ENCODE measurements at regions not wholly inside any gene's neighbourhood (a gene's known extent, or its start where the extent isn't known, plus 50 kb on each side); places are given as distances from the start of the nearest gene placed in this dataset.

DNA sequence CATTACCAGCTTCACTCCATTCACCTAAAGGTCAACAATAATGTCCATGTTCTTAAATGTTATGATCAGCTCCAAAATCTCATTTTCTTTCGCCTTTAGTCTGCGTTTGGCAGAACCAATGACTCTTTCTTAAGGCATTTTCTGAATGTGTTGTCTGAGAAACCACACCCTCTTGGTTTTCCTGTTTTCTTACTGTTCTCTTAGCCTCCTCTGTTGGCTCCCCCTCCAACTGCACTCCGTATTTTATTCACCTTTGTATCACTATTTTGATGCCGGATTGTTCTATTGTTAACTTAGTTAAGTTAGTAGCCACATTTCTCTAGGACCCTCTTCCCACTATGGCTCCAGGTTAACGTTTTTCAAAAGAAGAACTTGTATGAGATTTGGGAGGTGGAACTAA lies 185.6 kb downstream of the DMAC1 start:
- no peaks in the 10 kb centered on the region for H3K9me3 ChIP-seq (ENCODE audit: insufficient read depth, low read length)
- H3K4me2 ChIP-seq (ENCODE audit: low read length) = no peak overlapping the region
- no peaks in the 10 kb centered on the region for H3K4me1 ChIP-seq (ENCODE audit: low read length)
- H4K20me1 ChIP-seq (ENCODE audit: insufficient read depth, low read length) = no peaks in the 10 kb centered on the region
- H3K9ac ChIP-seq (ENCODE audit: low read length) = no peak overlapping the region
- no peak overlapping the region for H3K27ac ChIP-seq (ENCODE audit: low read length)
- no peak overlapping the region for H3K4me3 ChIP-seq (ENCODE audit: low read length)
- H3K79me2 ChIP-seq (ENCODE audit: low read length) = no peaks in the 10 kb centered on the region
- H2AFZ ChIP-seq (ENCODE audit: low read depth, low read length) = no peak overlapping the region
- TF ChIP-seq EZH2phosphoT487 (IDR thresholded peaks at IDR 0.05; ENCODE audit: low read depth) = no peak
- TF ChIP-seq, protein P1, sequence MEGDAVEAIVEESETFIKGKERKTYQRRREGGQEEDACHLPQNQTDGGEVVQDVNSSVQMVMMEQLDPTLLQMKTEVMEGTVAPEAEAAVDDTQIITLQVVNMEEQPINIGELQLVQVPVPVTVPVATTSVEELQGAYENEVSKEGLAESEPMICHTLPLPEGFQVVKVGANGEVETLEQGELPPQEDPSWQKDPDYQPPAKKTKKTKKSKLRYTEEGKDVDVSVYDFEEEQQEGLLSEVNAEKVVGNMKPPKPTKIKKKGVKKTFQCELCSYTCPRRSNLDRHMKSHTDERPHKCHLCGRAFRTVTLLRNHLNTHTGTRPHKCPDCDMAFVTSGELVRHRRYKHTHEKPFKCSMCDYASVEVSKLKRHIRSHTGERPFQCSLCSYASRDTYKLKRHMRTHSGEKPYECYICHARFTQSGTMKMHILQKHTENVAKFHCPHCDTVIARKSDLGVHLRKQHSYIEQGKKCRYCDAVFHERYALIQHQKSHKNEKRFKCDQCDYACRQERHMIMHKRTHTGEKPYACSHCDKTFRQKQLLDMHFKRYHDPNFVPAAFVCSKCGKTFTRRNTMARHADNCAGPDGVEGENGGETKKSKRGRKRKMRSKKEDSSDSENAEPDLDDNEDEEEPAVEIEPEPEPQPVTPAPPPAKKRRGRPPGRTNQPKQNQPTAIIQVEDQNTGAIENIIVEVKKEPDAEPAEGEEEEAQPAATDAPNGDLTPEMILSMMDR (IDR thresholded peaks at IDR 0.05; ENCODE audit: low read depth, low read length) = no peak
- H3K27me3 ChIP-seq (ENCODE audit: low read depth, low read length) = 0 out of 2 replicates have a peak, but pooled peaks cover 3% of the 10 kb centered on the region
- H3K36me3 ChIP-seq (replicated peaks; ENCODE audit: low read depth, low read length) = no peaks in the 10 kb centered on the region

DNA sequence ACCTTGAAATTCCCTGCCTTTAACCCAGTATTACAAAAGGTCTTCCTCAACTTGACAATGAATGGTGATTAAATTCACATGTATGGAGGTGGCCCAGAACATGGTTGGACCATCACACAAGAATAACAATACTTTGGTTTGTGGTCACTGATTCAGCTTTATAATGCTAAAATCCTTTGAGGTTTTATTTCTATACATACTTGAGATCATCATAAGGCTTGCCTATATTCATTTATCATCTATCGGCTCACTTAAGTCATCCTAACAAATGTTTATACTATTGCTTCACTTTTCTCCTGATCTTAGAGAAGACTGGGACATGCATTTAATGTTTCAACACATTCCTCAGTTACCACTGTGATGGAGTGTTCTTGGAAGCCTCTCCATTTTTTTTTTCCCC lies 191.3 kb downstream of the DMAC1 start:
- Histone ChIP-seq H3K4me2 (ENCODE audit: low read length) (no peak overlapping the region), H3K27me3 (ENCODE audit: low read depth, low read length) (0 out of 2 replicates have a peak, but pooled peaks cover 3% of the 10 kb centered on the region), H2AFZ (ENCODE audit: low read depth, low read length) (no peak overlapping the region), H3K4me3 (ENCODE audit: low read length) (no peak overlapping the region), H3K27ac (ENCODE audit: low read length) (no peak overlapping the region), H3K36me3 (replicated peaks; ENCODE audit: low read depth, low read length) (no peaks in the 10 kb centered on the region), H3K9ac (ENCODE audit: low read length) (no peak overlapping the region), H3K79me2 (ENCODE audit: low read length) (no peaks in the 10 kb centered on the region), H3K4me1 (ENCODE audit: low read length) (no peaks in the 10 kb centered on the region), H4K20me1 (ENCODE audit: insufficient read depth, low read length) (no peaks in the 10 kb centered on the region), H3K9me3 (ENCODE audit: insufficient read depth, low read length) (no peaks in the 10 kb centered on the region)
- no peak for TF ChIP-seq EZH2phosphoT487 (IDR thresholded peaks at IDR 0.05; ENCODE audit: low read depth)

DNA sequence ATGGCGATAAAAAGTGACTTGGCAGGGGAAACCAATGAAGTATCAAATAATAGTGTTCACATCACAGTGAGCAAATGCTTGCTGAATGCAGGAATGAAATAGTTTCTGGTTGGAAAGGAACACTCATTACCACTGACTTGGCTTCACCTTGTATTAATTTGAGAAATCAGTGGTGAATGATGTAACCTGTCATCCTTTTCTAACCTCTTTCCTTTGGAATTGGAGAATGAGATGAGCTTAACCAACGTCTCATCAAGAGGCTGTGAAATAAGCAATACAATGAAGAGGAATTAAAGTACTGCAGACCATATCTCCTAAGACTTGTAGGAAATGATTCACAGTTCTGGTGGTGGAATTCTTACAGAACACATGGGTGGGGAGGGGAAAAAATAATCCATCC lies 192.2 kb downstream of the DMAC1 start:
- Histone ChIP-seq H3K27ac (ENCODE audit: low read length) (no peak overlapping the region), H3K4me3 (ENCODE audit: low read length) (no peak overlapping the region), H3K4me1 (ENCODE audit: low read length) (no peaks in the 10 kb centered on the region), H3K9me3 (ENCODE audit: insufficient read depth, low read length) (no peaks in the 10 kb centered on the region), H2AFZ (ENCODE audit: low read depth, low read length) (no peak overlapping the region), H3K4me2 (ENCODE audit: low read length) (no peak overlapping the region), H3K9ac (ENCODE audit: low read length) (no peak overlapping the region), H4K20me1 (ENCODE audit: insufficient read depth, low read length) (no peaks in the 10 kb centered on the region), H3K27me3 (ENCODE audit: low read depth, low read length) (0 out of 2 replicates have a peak, but pooled peaks cover 6% of the 10 kb centered on the region), H3K79me2 (ENCODE audit: low read length) (no peaks in the 10 kb centered on the region), H3K36me3 (replicated peaks; ENCODE audit: low read depth, low read length) (no peaks in the 10 kb centered on the region)
- TF ChIP-seq, protein P1 (IDR thresholded peaks at IDR 0.05; ENCODE audit: low read depth, low read length) = no peak
- TF ChIP-seq EZH2phosphoT487 (IDR thresholded peaks at IDR 0.05; ENCODE audit: low read depth) = no peak

DNA sequence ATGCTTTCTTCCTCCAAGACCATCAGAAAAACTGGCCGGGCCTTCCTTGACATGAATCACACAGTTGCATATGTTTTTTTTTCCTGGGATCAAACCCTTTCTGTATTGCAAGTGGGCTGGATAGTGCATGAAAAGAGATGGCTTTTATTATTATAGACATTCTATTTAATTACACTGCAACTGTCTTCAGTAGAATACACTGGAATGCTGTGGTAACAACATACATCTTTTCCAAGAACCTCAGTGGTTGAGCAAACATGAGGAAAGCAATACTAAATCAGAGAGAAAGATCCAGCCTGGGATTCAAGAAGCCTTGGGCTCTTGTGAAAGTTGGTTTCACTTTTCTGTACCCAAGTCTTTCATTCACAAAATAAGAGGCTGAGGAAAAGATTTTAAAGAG lies 193.0 kb downstream of the DMAC1 start:
- Histone ChIP-seq H3K9me3 (ENCODE audit: insufficient read depth, low read length) (no peaks in the 10 kb centered on the region), H3K4me3 (ENCODE audit: low read length) (no peak overlapping the region), H3K79me2 (ENCODE audit: low read length) (no peaks in the 10 kb centered on the region), H2AFZ (ENCODE audit: low read depth, low read length) (no peak overlapping the region), H3K36me3 (replicated peaks; ENCODE audit: low read depth, low read length) (no peaks in the 10 kb centered on the region), H3K4me2 (ENCODE audit: low read length) (no peak overlapping the region), H3K4me1 (ENCODE audit: low read length) (no peaks in the 10 kb centered on the region), H3K27ac (ENCODE audit: low read length) (no peak overlapping the region), H3K27me3 (ENCODE audit: low read depth, low read length) (0 out of 2 replicates have a peak, but pooled peaks cover 6% of the 10 kb centered on the region), H3K9ac (ENCODE audit: low read length) (no peak overlapping the region), H4K20me1 (ENCODE audit: insufficient read depth, low read length) (no peaks in the 10 kb centered on the region)
- TF ChIP-seq, protein P1 (IDR thresholded peaks at IDR 0.05; ENCODE audit: low read depth, low read length) = no peak
- no peak for TF ChIP-seq EZH2phosphoT487 (IDR thresholded peaks at IDR 0.05; ENCODE audit: low read depth)

Measured in OCI-LY3 (cell line).